Gastroesophageal sphincter (tissue), 4 donors: ENCODE measurements at regions not wholly inside any gene's neighbourhood (a gene's known extent, or its start where the extent isn't known, plus 50 kb on each side); places are given as distances from the start of the nearest gene placed in this dataset.

Experiments used
- ATAC-seq: fragments of 150-250 bp; one replicate; pipeline ENCODE4 v1.9.1; 2016; ENCODE audit warnings: mild to moderate bottlenecking, moderate library complexity
- H3K27ac ChIP-seq, 4 donors: fragments of 200-600 bp; sonication (generic) in 3 of 4; 1 replicate in 3 of 4; 2 replicates in 1 of 4; pipeline ENCODE4 v1.5.1; 2016 to 2019
- H3K27me3 ChIP-seq: fragments of 200-600 bp; sonication (generic); one replicate; pipeline ENCODE4 v1.5.1; 2019
- H3K36me3 ChIP-seq, 2 donors: fragments of 200-600 bp; sonication (generic); one replicate each; pipeline ENCODE4 v1.5.1; 2019; ENCODE audit warnings: control low read depth in 1 of 2
- H3K4me1 ChIP-seq, 3 donors: fragments of 200-600 bp; sonication (generic); 1 replicate in 2 of 3; 2 replicates in 1 of 3; pipeline ENCODE4 v1.5.1; 2016 to 2019; ENCODE audit warnings: control low read depth in 2 of 3
- H3K4me3 ChIP-seq, 2 donors: fragments of 200-600 bp; sonication (generic); one replicate each; pipeline ENCODE4 v1.5.1; 2019; ENCODE audit warnings: mild to moderate bottlenecking in 1 of 2, moderate library complexity in 1 of 2
- H3K9me3 ChIP-seq, 3 donors: fragments of 200-600 bp; sonication (generic); one replicate each; pipeline ENCODE4 v1.5.1; 2017 to 2019; ENCODE audit warnings: control low read depth in 2 of 3
- CTCF ChIP-seq, 4 experiments: fragments of 200-600 bp in 2 of 4; fragments of 450-650 bp in 2 of 4; sonication (generic) in 1 of 4; IDR thresholded peaks; one replicate each; pipeline ENCODE4 v1.5.1; 2017 to 2019; ENCODE audit warnings: antibody characterized with exemption in 4 of 4, mild to moderate bottlenecking in 2 of 4, moderate library complexity in 2 of 4
- EP300 ChIP-seq: sonication (generic); formaldehyde crosslinking; IDR thresholded peaks from one replicate; pipeline ENCODE4 v1.6.1; 2017; ENCODE audit warnings: antibody characterized with exemption, mild to moderate bottlenecking
- POLR2A ChIP-seq, 2 donors: fragments of 450-650 bp; IDR thresholded peaks; one replicate each; pipeline ENCODE4 v1.6.1; 2017; ENCODE audit warnings: antibody characterized with exemption in 2 of 2, mild to moderate bottlenecking in 2 of 2, moderate library complexity in 1 of 2
- POLR2AphosphoS5 ChIP-seq: sonication (generic); formaldehyde crosslinking; IDR thresholded peaks from one replicate; pipeline ENCODE4 v1.6.1; 2017; ENCODE audit warnings: antibody characterized with exemption
- WGBS, 2 donors: methylation state at CpG; one replicate each; pipeline ENCODE4 v1.1.5; 2018; ENCODE audit warnings: low coverage in 1 of 2; 5-methylcytosine and 5-hydroxymethylcytosine counted together

GRCh38 chr12:75702477-75703093 is 191.2 kb upstream of the KRR1 start:
- WGBS, 2 donors: 56 to 57% methylated on average over 5 of the region's 5 CpGs
- Histone ChIP-seq H3K9me3 (no peaks in the 10 kb centered on the region), H3K36me3 (no peaks in the 10 kb centered on the region), H3K4me3 (no peak overlapping the region), H3K27ac (no peak overlapping the region), H3K4me1 (peaks cover 3 to 21% (median 10%) of the 10 kb centered on the region in 3 donors), H3K27me3 (no peaks in the 10 kb centered on the region)
- TF ChIP-seq CTCF (IDR thresholded peaks at IDR 0.05) (no peak), EP300 (no peak), POLR2A (IDR thresholded peaks at IDR 0.05) (no peak), POLR2AphosphoS5 (no peak)
- ATAC-seq: no peak

- 100% methylated on average over 2 of the region's 2 CpGs for WGBS, 2 donors
- no peak for ATAC-seq
- Histone ChIP-seq H3K27ac (no peak overlapping the region), H3K9me3 (no peaks in the 10 kb centered on the region), H3K4me1 (peaks cover 3 to 19% (median 10%) of the 10 kb centered on the region in 3 donors), H3K27me3 (no peaks in the 10 kb centered on the region), H3K36me3 (no peaks in the 10 kb centered on the region), H3K4me3 (no peak overlapping the region)
- no peak for TF ChIP-seq POLR2A (IDR thresholded peaks at IDR 0.05)
- no peak for TF ChIP-seq POLR2AphosphoS5
- TF ChIP-seq EP300: no peak
- TF ChIP-seq CTCF (IDR thresholded peaks at IDR 0.05): no peak
These were observed 190.4 kb upstream of the KRR1 start for GRCh38 chr12:75701859-75702258.

- TF ChIP-seq POLR2A (IDR thresholded peaks at IDR 0.05) (no peak), EP300 (no peak), POLR2AphosphoS5 (no peak), CTCF (IDR thresholded peaks at IDR 0.05) (no peak)
- H3K9me3 ChIP-seq: no peaks in the 10 kb centered on the region
- no peak overlapping the region for H3K4me3 ChIP-seq
- H3K27ac ChIP-seq: no peak overlapping the region
- no peaks in the 10 kb centered on the region for H3K27me3 ChIP-seq
- no peak for ATAC-seq
- 31 to 43% methylated on average over 6 to 7 of the region's 7 CpGs for WGBS, 2 donors
- H3K4me1 ChIP-seq: peaks cover 0 to under 1% (median 0%) of the 10 kb centered on the region in 3 donors
- no peaks in the 10 kb centered on the region for H3K36me3 ChIP-seq
These were observed 188.5 kb upstream of the KRR1 start for GRCh38 chr12:75699728-75700496.

GRCh38 chr12:75699251-75699650 is 187.8 kb upstream of the KRR1 start:
- Histone ChIP-seq H3K4me1 (no peaks in the 10 kb centered on the region), H3K4me3 (no peak overlapping the region), H3K27me3 (no peaks in the 10 kb centered on the region), H3K27ac (no peak overlapping the region), H3K36me3 (no peaks in the 10 kb centered on the region), H3K9me3 (no peaks in the 10 kb centered on the region)
- TF ChIP-seq EP300: no peak
- no peak for TF ChIP-seq POLR2AphosphoS5
- no peak for TF ChIP-seq POLR2A (IDR thresholded peaks at IDR 0.05)
- no peak for TF ChIP-seq CTCF (IDR thresholded peaks at IDR 0.05)
- ATAC-seq: no peak
- WGBS, 2 donors: 100% methylated on average over 1 of the region's 1 CpG

GRCh38 chr12:75698052-75698451 is 186.6 kb upstream of the KRR1 start:
- TF ChIP-seq POLR2AphosphoS5 (no peak), CTCF (IDR thresholded peaks at IDR 0.05) (no peak), EP300 (no peak), POLR2A (IDR thresholded peaks at IDR 0.05) (no peak)
- Histone ChIP-seq H3K27ac (no peak overlapping the region), H3K27me3 (no peaks in the 10 kb centered on the region), H3K4me3 (no peak overlapping the region), H3K4me1 (no peaks in the 10 kb centered on the region), H3K9me3 (no peaks in the 10 kb centered on the region), H3K36me3 (no peaks in the 10 kb centered on the region)
- no peak for ATAC-seq
- WGBS, 2 donors: 96 to 100% methylated on average over 1 of the region's 1 CpG
